H1 (cell line): ENCODE measurements at regions not wholly inside any gene's neighbourhood (a gene's known extent, or its start where the extent isn't known, plus 50 kb on each side); places are given as distances from the start of the nearest gene placed in this dataset.

Experiments used
- CTCF ChIA-PET: fragments of 300-600 bp; sonication (Branson Sonifier 250); formaldehyde crosslinking; loops from one replicate; lab custom pipeline; 2021; ENCODE audit not compliant: partially characterized antibody; lab: Charles Lee
- POLR2A ChIA-PET: fragments of 300-600 bp; sonication (Branson Sonifier 250); formaldehyde crosslinking; loops from one replicate; lab custom pipeline; 2021; ENCODE audit warnings: inconsistent platforms; ENCODE audit not compliant: partially characterized antibody; lab: Charles Lee
- DNase-seq, 2 experiments: peaks; one replicate each; pipeline versions ENCODE4 v3.0.0 to v3.0.0-alpha.2; 2010 to 2022; ENCODE audit warnings: low spot score in 2 of 2, low read depth in 1 of 2, mixed read lengths in 1 of 2
- FAIRE-seq: peaks from 2 replicates; lab custom pipeline; 2011; peaks lifted over from hg19 to GRCh38; lab: Jason Lieb, UNC
- H2AFZ ChIP-seq: 2 replicates; pipeline ENCODE4 v1.8.1; 2012; ENCODE audit warnings: low read length, inconsistent platforms
- H2AK5ac ChIP-seq: 2 replicates; pipeline ENCODE4 v1.6.1; 2013; ENCODE audit warnings: low read depth, low read length
- H2BK120ac ChIP-seq: replicated peaks from 2 replicates; pipeline ENCODE3; 2013; ENCODE audit warnings: low read depth, low read length, inconsistent platforms
- H2BK12ac ChIP-seq: 2 replicates; pipeline ENCODE4 v1.6.1; 2013; ENCODE audit warnings: low read depth, low read length
- H2BK15ac ChIP-seq: 2 replicates; pipeline ENCODE4 v1.6.1; 2013; ENCODE audit warnings: low read length
- H2BK20ac ChIP-seq: 2 replicates; pipeline ENCODE4 v1.6.1; 2013; ENCODE audit warnings: low read length
- H2BK5ac ChIP-seq: 2 replicates; pipeline ENCODE4 v1.6.1; 2013; ENCODE audit warnings: low read depth, low read length
- H3K14ac ChIP-seq: 2 replicates; pipeline ENCODE4 v1.6.1; 2013; ENCODE audit warnings: inconsistent platforms; ENCODE audit not compliant: insufficient read length
- H3K18ac ChIP-seq: 2 replicates; pipeline ENCODE4 v1.6.1; 2013; ENCODE audit warnings: low read length; ENCODE audit errors: extremely low read depth
- H3K23ac ChIP-seq: 2 replicates; pipeline ENCODE4 v1.6.1; 2013; ENCODE audit warnings: inconsistent platforms; ENCODE audit not compliant: insufficient read length
- H3K23me2 ChIP-seq: 2 replicates; pipeline ENCODE4 v1.6.1; 2013; ENCODE audit warnings: low read depth, low read length
- H3K27ac ChIP-seq: 2 replicates; pipeline ENCODE4 v1.6.1; 2011; ENCODE audit warnings: low read depth, low read length, inconsistent platforms
- H3K27me3 ChIP-seq, 4 experiments: replicated peaks in 1 of 4; 1 replicate in 1 of 4; 2 replicates in 3 of 4; pipeline versions ENCODE4 v1.6.1 to v1.8.1; 2011 to 2013; ENCODE audit warnings: low read length in 3 of 4, mild to moderate bottlenecking in 3 of 4, inconsistent platforms in 2 of 4, mixed read lengths in 2 of 4, moderate library complexity in 1 of 4; ENCODE audit not compliant: control insufficient read depth in 3 of 4, insufficient read depth in 3 of 4; ENCODE audit errors: extremely low read depth in 1 of 4
- H3K36me3 ChIP-seq, 4 experiments: 2 replicates each; pipeline versions ENCODE4 v1.6.1 to v1.8.1; 2011 to 2013; ENCODE audit warnings: mild to moderate bottlenecking in 4 of 4, low read length in 3 of 4, moderate library complexity in 2 of 4, control low read depth in 1 of 4, inconsistent platforms in 1 of 4; ENCODE audit not compliant: insufficient read depth in 4 of 4, control insufficient read depth in 2 of 4
- H3K4ac ChIP-seq: replicated peaks from 2 replicates; pipeline ENCODE3; 2013; ENCODE audit warnings: low read length, low read depth, mixed read lengths, inconsistent platforms; ENCODE audit not compliant: insufficient read length
- H3K4me1 ChIP-seq, 4 experiments: replicated peaks in 1 of 4; 1 replicate in 1 of 4; 2 replicates in 3 of 4; pipeline versions ENCODE4 v1.6.1 to v1.8.1; 2011 to 2013; ENCODE audit warnings: low read length in 3 of 4, inconsistent platforms in 2 of 4, mixed read lengths in 1 of 4; ENCODE audit not compliant: insufficient read depth in 4 of 4, control insufficient read depth in 3 of 4
- H3K4me2 ChIP-seq, 2 experiments: 2 replicates each; pipeline versions ENCODE4 v1.6.1 to v1.8.1; 2011 to 2013; ENCODE audit warnings: low read depth in 2 of 2, low read length in 2 of 2, control low read depth in 1 of 2, inconsistent platforms in 1 of 2, mild to moderate bottlenecking in 1 of 2; ENCODE audit not compliant: insufficient read depth in 1 of 2
- H3K4me3 ChIP-seq, 4 experiments: fragments of 200-600, 300-600 bp in 1 of 4; sonication (generic), shearing (Covaris generic), sonication (Bioruptor Twin) in 1 of 4; 2 replicates each; pipeline versions ENCODE4 v1.5.1 to v1.8.1; 2011 to 2016; ENCODE audit warnings: low read length in 4 of 4, low read depth in 3 of 4, control low read depth in 2 of 4, inconsistent platforms in 2 of 4, mild to moderate bottlenecking in 2 of 4, mixed read lengths in 1 of 4, moderate library complexity in 1 of 4; ENCODE audit not compliant: insufficient read depth in 2 of 4; ENCODE audit errors: extremely low read depth in 1 of 4
- H3K56ac ChIP-seq: replicated peaks from 2 replicates; pipeline ENCODE3; 2013; ENCODE audit warnings: low read depth, mild to moderate bottlenecking, mixed read lengths, low read length, inconsistent platforms; ENCODE audit not compliant: insufficient read length
- H3K79me1 ChIP-seq: 2 replicates; pipeline ENCODE4 v1.6.1; 2013; ENCODE audit warnings: low read depth, low read length, control low read depth
- H3K79me2 ChIP-seq, 2 experiments: 2 replicates each; pipeline versions ENCODE4 v1.6.1 to v1.8.1; 2012 to 2013; ENCODE audit warnings: low read length in 2 of 2, mild to moderate bottlenecking in 2 of 2, inconsistent platforms in 1 of 2; ENCODE audit not compliant: insufficient read depth in 2 of 2, control insufficient read depth in 1 of 2
- H3K9ac ChIP-seq, 4 experiments: replicated peaks in 1 of 4; 1 replicate in 1 of 4; 2 replicates in 3 of 4; pipeline versions ENCODE4 v1.6.1 to v1.8.1; 2011 to 2013; ENCODE audit warnings: low read depth in 3 of 4, low read length in 3 of 4, control low read depth in 2 of 4, mild to moderate bottlenecking in 2 of 4, moderate library complexity in 2 of 4, inconsistent platforms in 1 of 4; ENCODE audit errors: extremely low read depth in 1 of 4
- H3K9me3 ChIP-seq, 2 experiments: 2 replicates each; pipeline versions ENCODE4 v1.6.1 to v1.8.1; 2012 to 2013; ENCODE audit warnings: mild to moderate bottlenecking in 2 of 2, moderate library complexity in 2 of 2, control low read depth in 1 of 2, inconsistent platforms in 1 of 2, low read depth in 1 of 2, low read length in 1 of 2, mixed read lengths in 1 of 2; ENCODE audit not compliant: insufficient read depth in 2 of 2
- H4K20me1 ChIP-seq, 2 experiments: replicated peaks in 1 of 2; 2 replicates each; pipeline versions ENCODE3 to v1.8.1; 2011 to 2013; ENCODE audit warnings: inconsistent platforms in 2 of 2, low read length in 2 of 2, mild to moderate bottlenecking in 1 of 2; ENCODE audit not compliant: insufficient read depth in 2 of 2, control insufficient read depth in 1 of 2
- H4K5ac ChIP-seq: 2 replicates; pipeline ENCODE4 v1.6.1; 2013; ENCODE audit warnings: low read length, low read depth, mixed read lengths, inconsistent platforms; ENCODE audit not compliant: insufficient read length
- H4K8ac ChIP-seq: 2 replicates; pipeline ENCODE4 v1.8.0; 2013; ENCODE audit warnings: mild to moderate bottlenecking, moderate library complexity, low read length, inconsistent platforms; ENCODE audit not compliant: insufficient read depth; ENCODE audit errors: extremely low read depth
- H4K91ac ChIP-seq: replicated peaks from 2 replicates; pipeline ENCODE3; 2013; ENCODE audit warnings: low read length, mixed read lengths, inconsistent platforms; ENCODE audit not compliant: insufficient read length
- CBX5 ChIP-seq: fragments of 300-800, 300-1000 bp; sonication (generic); IDR thresholded peaks from 2 replicates; pipeline ENCODE4 v1.7.1; 2016; ENCODE audit warnings: antibody characterized with exemption, low read length, low read depth
- CBX8 ChIP-seq: fragments of 300-800, 300-1000 bp; sonication (generic); IDR thresholded peaks from 2 replicates; pipeline ENCODE4 v1.7.1; 2016; ENCODE audit warnings: low read depth, low read length, borderline replicate concordance
- CHD1 ChIP-seq: IDR thresholded peaks from 2 replicates; pipeline ENCODE4 v1.6.1; 2012; ENCODE audit warnings: low read depth, low read length, improper control_type of control experiment
- WGBS, 2 experiments: shearing (Covaris generic) in 1 of 2; methylation state at CpG; one replicate each; pipeline versions ENCODE4 v1.1.6 to v1.1.7; 2013 to 2015; ENCODE audit warnings: low lambda C conversion rate in 2 of 2, mixed read lengths in 2 of 2, inconsistent platforms in 1 of 2, low coverage in 1 of 2, missing lambda C conversion rate in 1 of 2; ENCODE audit not compliant: insufficient replicate concordance in 2 of 2, insufficient coverage in 1 of 2, insufficient read length in 1 of 2; ENCODE audit errors: extremely low coverage in 1 of 2, missing lambda C conversion rate in 1 of 2; 5-methylcytosine and 5-hydroxymethylcytosine counted together

- 94% methylated on average over 5 of the region's 5 CpGs; no CpG with 5 or more reads in 1 of the 2 experiments for WGBS, 2 experiments
- H2BK5ac ChIP-seq, result no peak overlapping the region
- no peak overlapping the region for H3K14ac ChIP-seq
- H3K18ac ChIP-seq, result no peak overlapping the region
- no peak overlapping the region for H3K56ac ChIP-seq
- H2BK15ac ChIP-seq, result no peak overlapping the region
- no peak overlapping the region for H3K4me2 ChIP-seq
- H4K91ac ChIP-seq, result no peak overlapping the region
- H3K23ac ChIP-seq, result no peak overlapping the region
- no peaks in the 10 kb centered on the region for H4K20me1 ChIP-seq
- no peak overlapping the region for H3K9ac ChIP-seq
- H2BK120ac ChIP-seq, result no peak overlapping the region
- no peaks in the 10 kb centered on the region for H3K79me2 ChIP-seq
- H3K23me2 ChIP-seq, result no peaks in the 10 kb centered on the region
- H3K4ac ChIP-seq, result no peak overlapping the region
- H4K5ac ChIP-seq, result no peak overlapping the region
- FAIRE-seq (no peak), DNase-seq (no peak)
- no peak overlapping the region for H2AFZ ChIP-seq
- no peak overlapping the region for H3K27ac ChIP-seq
- H2AK5ac ChIP-seq, result no peak overlapping the region
- H3K4me1 ChIP-seq, result no peaks in the 10 kb centered on the region
- H3K79me1 ChIP-seq, result no peaks in the 10 kb centered on the region
- no peaks in the 10 kb centered on the region for H3K9me3 ChIP-seq
- no peak overlapping the region for H2BK12ac ChIP-seq
- no peak overlapping the region for H2BK20ac ChIP-seq
- no peak overlapping the region for H4K8ac ChIP-seq
- ChIA-PET POLR2A (no interaction called here), CTCF (no interaction called here)
- H3K4me3 ChIP-seq, result no peak overlapping the region
- no peaks in the 10 kb centered on the region for H3K27me3 ChIP-seq
- no peaks in the 10 kb centered on the region for H3K36me3 ChIP-seq
- TF ChIP-seq CBX8, result no peak
- no peak for TF ChIP-seq CHD1
- no peak for TF ChIP-seq CBX5
These were observed 277.3 kb downstream of the SS18 start for GRCh38 chr18:25813110-25813509.
